HCT116 (cell line): ENCODE measurements at regions not wholly inside any gene's neighbourhood (a gene's known extent, or its start where the extent isn't known, plus 50 kb on each side); places are given as distances from the start of the nearest gene placed in this dataset.
"Not testable (repeated sequence)": the region's sequence is repeated elsewhere in the genome, so short reads cannot be mapped to it uniquely, and the experiment has no call there.

ENCODE experiments used
- ATAC-seq: fragments of 200-7000 bp; cut with Tn5 transposase; 2 replicates; pipeline ENCODE4 v1.9.1; 2020; ENCODE audit warnings: mild to moderate bottlenecking, moderate library complexity
- BruUV-seq: library from RNA; stranded (reverse); fragments of 400-500 nt; replicated peaks from 2 replicates; lab custom pipeline; 2021; lab: Mats Ljungman, UMichigan
- CTCF ChIA-PET: fragments of 300-600 bp; sonication (Branson Sonifier 250); formaldehyde crosslinking; loops from one replicate; lab custom pipeline; 2021; ENCODE audit warnings: antibody characterized with exemption; lab: Charles Lee
- POLR2A ChIA-PET: fragments of 300-600, 350-600 bp; sonication (Branson Sonifier 250); formaldehyde crosslinking; loops from one replicate; lab custom pipeline; 2021; ENCODE audit warnings: antibody characterized with exemption; lab: Charles Lee
- RAD21 ChIA-PET, 2 experiments: fragments of 300-600 bp; sonication (Branson Sonifier 250); formaldehyde crosslinking; loops; one replicate each; lab custom pipeline; 2023; ENCODE audit warnings: low total read pairs in 2 of 2; ENCODE audit not compliant: uncharacterized antibody in 2 of 2, unreplicated experiment in 2 of 2, low non-redundant PET in 1 of 2; lab: Charles Lee
- DNase-seq: peaks from one replicate; pipeline ENCODE4 v3.0.0-alpha.2; 2010; ENCODE audit warnings: low read depth, low spot score
- H2AFZ ChIP-seq: fragments of 200-600 bp; shearing (Covaris generic), sonication (generic); 2 replicates; pipeline ENCODE4 v1.6.1; 2017; ENCODE audit warnings: low read depth, mixed run types, mixed read lengths, antibody characterized with exemption, low read length; ENCODE audit not compliant: poor library complexity, severe bottlenecking
- H3K27ac ChIP-seq: 2 replicates; pipeline ENCODE4 v1.5.1; 2012; ENCODE audit warnings: low read depth, low read length
- H3K27me3 ChIP-seq: fragments of 200-600 bp; sonication (generic); 2 replicates; pipeline ENCODE4 v1.6.1; 2016; ENCODE audit warnings: mixed run types, low read length, mixed read lengths; ENCODE audit not compliant: insufficient read depth
- H3K36me3 ChIP-seq, 2 experiments: fragments of 200-500 bp in 1 of 2; fragments of 200-600 bp in 1 of 2; sonication (Bioruptor generic) in 1 of 2; sonication (generic) in 1 of 2; 2 replicates each; pipeline versions ENCODE4 v1.5.1 to v1.6.1; 2014 to 2016; ENCODE audit warnings: low read length in 2 of 2, inconsistent platforms in 1 of 2, mixed read lengths in 1 of 2, mixed run types in 1 of 2; ENCODE audit not compliant: insufficient read depth in 2 of 2, control insufficient read depth in 1 of 2
- H3K4me1 ChIP-seq, 2 experiments: fragments of 200-600 bp in 1 of 2; sonication (generic) in 1 of 2; 2 replicates each; pipeline versions ENCODE4 v1.5.1 to v1.6.1; 2012 to 2017; ENCODE audit warnings: low read length in 2 of 2, inconsistent platforms in 1 of 2, mild to moderate bottlenecking in 1 of 2, mixed read lengths in 1 of 2, mixed run types in 1 of 2, moderate library complexity in 1 of 2; ENCODE audit not compliant: insufficient read depth in 2 of 2, control insufficient read depth in 1 of 2
- H3K4me2 ChIP-seq: fragments of 200-600 bp; sonication (generic); 2 replicates; pipeline ENCODE4 v1.6.1; 2017; ENCODE audit warnings: mixed run types, low read length, mixed read lengths
- H3K4me3 ChIP-seq, 2 experiments: fragments of 200-600 bp in 1 of 2; sonication (generic) in 1 of 2; replicated peaks in 1 of 2; 2 replicates each; pipeline ENCODE4 v1.5.1; 2011 to 2016; ENCODE audit warnings: low read length in 2 of 2, control low read depth in 1 of 2, low read depth in 1 of 2, mild to moderate bottlenecking in 1 of 2, mixed read lengths in 1 of 2, mixed run types in 1 of 2
- H3K79me2 ChIP-seq: fragments of 200-600 bp; sonication (generic); 2 replicates; pipeline ENCODE4 v1.6.1; 2017; ENCODE audit warnings: mild to moderate bottlenecking, mixed run types, low read length, moderate library complexity, mixed read lengths; ENCODE audit not compliant: insufficient read depth
- H3K9ac ChIP-seq: fragments of 200-600 bp; sonication (generic); 2 replicates; pipeline ENCODE4 v1.6.1; 2016; ENCODE audit warnings: low read length, mixed read lengths
- H3K9me2 ChIP-seq: fragments of 200-600 bp; sonication (generic), shearing (Covaris generic); 2 replicates; pipeline ENCODE4 v1.6.1; 2017; ENCODE audit warnings: mixed run types, mild to moderate bottlenecking, moderate library complexity; ENCODE audit not compliant: insufficient read depth
- H3K9me3 ChIP-seq, 2 experiments: fragments of 200-500 bp in 1 of 2; fragments of 200-600 bp in 1 of 2; sonication (Bioruptor generic) in 1 of 2; sonication (generic) in 1 of 2; 2 replicates each; pipeline ENCODE4 v1.6.1; 2014 to 2017; ENCODE audit warnings: low read length in 2 of 2, mixed read lengths in 2 of 2, inconsistent platforms in 1 of 2, low read depth in 1 of 2, mild to moderate bottlenecking in 1 of 2, mixed run types in 1 of 2, moderate library complexity in 1 of 2; ENCODE audit not compliant: control insufficient read depth in 1 of 2, insufficient read depth in 1 of 2
- H4K20me1 ChIP-seq: fragments of 200-600 bp; sonication (generic), shearing (Covaris generic); 2 replicates; pipeline ENCODE4 v1.6.1; 2017; ENCODE audit warnings: mixed run types, mild to moderate bottlenecking, moderate library complexity; ENCODE audit not compliant: insufficient read depth
- CTCF ChIP-seq, 3 experiments: fragments of 200-600 bp in 1 of 3; sonication (generic) in 1 of 3; IDR thresholded peaks in 2 of 3; conservative IDR thresholded peaks in 1 of 3; 2 replicates each; pipeline ENCODE4 v1.5.1; 2012 to 2017; ENCODE audit warnings: low read depth in 2 of 3, low read length in 2 of 3, antibody characterized with exemption in 1 of 3, borderline replicate concordance in 1 of 3, control low read depth in 1 of 3, mild to moderate bottlenecking in 1 of 3, mixed read lengths in 1 of 3, mixed run types in 1 of 3, moderate library complexity in 1 of 3; ENCODE audit not compliant: insufficient read depth in 1 of 3
- EZH2phosphoT487 ChIP-seq: fragments of 200-600 bp; IDR thresholded peaks from 2 replicates; pipeline ENCODE4 v1.6.1; 2018; ENCODE audit warnings: antibody characterized with exemption, borderline replicate concordance
- POLR2A ChIP-seq: IDR thresholded peaks from 2 replicates; pipeline ENCODE4 v1.7.0; 2011; ENCODE audit warnings: borderline replicate concordance; ENCODE audit not compliant: insufficient read depth, insufficient read length; ENCODE audit errors: extremely low read depth
- ZFX ChIP-seq: fragments of 450-650 bp; IDR thresholded peaks from 2 replicates; pipeline ENCODE4 v1.6.1; 2017
- intact Hi-C: fragments of 100-400 bp; cut with micrococcal nuclease; formaldehyde crosslinking; loops from 2 replicates; pipeline ENCODE4 v1.10.0; 2022
- TF ChIP-seq, protein P1 (sequence below): IDR thresholded peaks from 2 replicates; pipeline ENCODE4 v1.6.1; 2012
- TF ChIP-seq, protein P2 (sequence below): IDR thresholded peaks from 2 replicates; pipeline ENCODE4 v1.6.1; 2011; ENCODE audit warnings: mild to moderate bottlenecking, low read length, moderate library complexity; ENCODE audit not compliant: insufficient replicate concordance; ENCODE audit errors: extremely low read depth

DNA sequence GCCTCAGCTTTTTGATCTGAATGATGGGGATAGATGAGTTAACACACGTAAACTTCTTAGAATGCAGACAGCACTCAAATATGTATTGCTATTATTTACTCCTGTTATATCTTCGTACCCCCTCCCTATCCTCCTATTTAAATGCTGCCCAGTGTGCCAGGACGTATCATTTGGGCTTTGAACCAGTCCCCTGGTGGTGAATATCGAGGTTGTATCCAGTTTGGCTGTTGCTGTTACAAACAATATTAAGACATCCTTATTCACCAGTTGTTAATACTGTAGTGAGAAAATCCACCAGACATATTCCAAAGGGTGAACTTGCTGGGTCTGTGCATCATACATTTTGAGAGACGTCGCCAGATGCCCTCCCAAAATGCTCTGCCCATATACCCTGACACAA, 51.5 kb upstream of the FOXN3 start:
- no peaks in the 10 kb centered on the region for H3K9me3 ChIP-seq
- TF ChIP-seq EZH2phosphoT487, result no peak
- TF ChIP-seq ZFX, result no peak
- TF ChIP-seq CTCF (IDR thresholded peaks at IDR 0.05 in 2 of 3, conservative IDR thresholded peaks at IDR 0.05 in 1 of 3; ENCODE audit: borderline replicate concordance in 1 of 3, insufficient read depth in 1 of 3, low read depth in 2 of 3, low read length in 2 of 3), result peak in 1 of 3 experiments; percentile 23; a peak in 2 of 6 replicates
- no peak for TF ChIP-seq POLR2A
- TF ChIP-seq, protein P1, sequence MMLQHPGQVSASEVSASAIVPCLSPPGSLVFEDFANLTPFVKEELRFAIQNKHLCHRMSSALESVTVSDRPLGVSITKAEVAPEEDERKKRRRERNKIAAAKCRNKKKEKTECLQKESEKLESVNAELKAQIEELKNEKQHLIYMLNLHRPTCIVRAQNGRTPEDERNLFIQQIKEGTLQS, result no peak
- TF ChIP-seq, protein P2, sequence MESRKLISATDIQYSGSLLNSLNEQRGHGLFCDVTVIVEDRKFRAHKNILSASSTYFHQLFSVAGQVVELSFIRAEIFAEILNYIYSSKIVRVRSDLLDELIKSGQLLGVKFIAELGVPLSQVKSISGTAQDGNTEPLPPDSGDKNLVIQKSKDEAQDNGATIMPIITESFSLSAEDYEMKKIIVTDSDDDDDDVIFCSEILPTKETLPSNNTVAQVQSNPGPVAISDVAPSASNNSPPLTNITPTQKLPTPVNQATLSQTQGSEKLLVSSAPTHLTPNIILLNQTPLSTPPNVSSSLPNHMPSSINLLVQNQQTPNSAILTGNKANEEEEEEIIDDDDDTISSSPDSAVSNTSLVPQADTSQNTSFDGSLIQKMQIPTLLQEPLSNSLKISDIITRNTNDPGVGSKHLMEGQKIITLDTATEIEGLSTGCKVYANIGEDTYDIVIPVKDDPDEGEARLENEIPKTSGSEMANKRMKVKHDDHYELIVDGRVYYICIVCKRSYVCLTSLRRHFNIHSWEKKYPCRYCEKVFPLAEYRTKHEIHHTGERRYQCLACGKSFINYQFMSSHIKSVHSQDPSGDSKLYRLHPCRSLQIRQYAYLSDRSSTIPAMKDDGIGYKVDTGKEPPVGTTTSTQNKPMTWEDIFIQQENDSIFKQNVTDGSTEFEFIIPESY, result no peak
- no peaks in the 10 kb centered on the region for H4K20me1 ChIP-seq
- intact Hi-C loops, result no loop called here
- H3K27ac ChIP-seq, result no peak overlapping the region
- H3K9ac ChIP-seq, result no peak overlapping the region
- no TSS peak for BruUV-seq
- no peaks in the 10 kb centered on the region for H3K9me2 ChIP-seq
- H3K4me2 ChIP-seq, result no peak overlapping the region
- no peak overlapping the region for H3K4me3 ChIP-seq
- ChIA-PET CTCF (no interaction called here), POLR2A (no interaction called here), RAD21 (no interaction called here)
- ATAC-seq (no peak), DNase-seq (no peak)
- H2AFZ ChIP-seq, result no peak overlapping the region
- H3K36me3 ChIP-seq, result no peaks in the 10 kb centered on the region
- H3K79me2 ChIP-seq, result no peaks in the 10 kb centered on the region
- no peaks in the 10 kb centered on the region for H3K27me3 ChIP-seq
- H3K4me1 ChIP-seq, result no peaks in the 10 kb centered on the region

GRCh38 chr14:89468030-89468429, 51.0 kb upstream of the FOXN3 start:
- BruUV-seq, H3K4me1 ChIP-seq, H3K27me3 ChIP-seq, H3K9me3 ChIP-seq, H3K9me2 ChIP-seq, H2AFZ ChIP-seq, RAD21 ChIA-PET, H3K4me2 ChIP-seq, POLR2A ChIA-PET, ATAC-seq, H3K79me2 ChIP-seq, H3K9ac ChIP-seq, H4K20me1 ChIP-seq, CTCF ChIA-PET, DNase-seq, H3K27ac ChIP-seq, H3K36me3 ChIP-seq, intact Hi-C loops, H3K4me3 ChIP-seq: not testable (repeated sequence)
